Tibial nerve (tissue), 3 donors: ENCODE measurements at regions not wholly inside any gene's neighbourhood (a gene's known extent, or its start where the extent isn't known, plus 50 kb on each side); places are given as distances from the start of the nearest gene placed in this dataset.
"Not testable (repeated sequence)": the region's sequence is repeated elsewhere in the genome, so short reads cannot be mapped to it uniquely, and the experiment has no call there.

Experiments
- CTCF ChIP-seq, 5 experiments: fragments of 200-600 bp in 3 of 5; fragments of 450-650 bp in 2 of 5; sonication (generic) in 3 of 5; IDR thresholded peaks; one replicate each; pipeline ENCODE4 v1.5.1; 2016 to 2019; ENCODE audit warnings: antibody characterized with exemption in 5 of 5, mild to moderate bottlenecking in 3 of 5, moderate library complexity in 2 of 5
- POLR2A ChIP-seq, 2 donors: fragments of 450-650 bp; IDR thresholded peaks; one replicate each; pipeline ENCODE4 v1.6.1; 2017; ENCODE audit warnings: antibody characterized with exemption in 2 of 2, mild to moderate bottlenecking in 2 of 2, moderate library complexity in 2 of 2

GRCh38 chr9:41033360-41033759 is 95.1 kb downstream of the FOXD4L6 start:
- not testable (repeated sequence) for TF ChIP-seq CTCF, POLR2A (IDR thresholded peaks at IDR 0.05)
